GM12892 (cell line): ENCODE measurements at regions not wholly inside any gene's neighbourhood (a gene's known extent, or its start where the extent isn't known, plus 50 kb on each side); places are given as distances from the start of the nearest gene placed in this dataset.

ENCODE experiments used
- DNase-seq: peaks from one replicate; pipeline ENCODE4 v3.0.0; 2011; ENCODE audit not compliant: insufficient read length
- FAIRE-seq: peaks from 2 replicates; lab custom pipeline; 2011; peaks lifted over from hg19 to GRCh38; lab: Jason Lieb, UNC
- POLR2A ChIP-seq: IDR thresholded peaks from 2 replicates; pipeline ENCODE4 v1.6.1; 2011; ENCODE audit warnings: low read depth, low read length, control low read depth
- POLR2AphosphoS5 ChIP-seq: IDR thresholded peaks from 2 replicates; pipeline ENCODE4 v1.6.1; 2011; ENCODE audit warnings: low read depth, low read length, control low read depth
- TAF1 ChIP-seq: IDR thresholded peaks from 2 replicates; pipeline ENCODE4 v1.6.1; 2011; ENCODE audit warnings: low read depth, mild to moderate bottlenecking, control low read depth, low read length, borderline replicate concordance

- FAIRE-seq (peak; percentile 46), DNase-seq (no peak)
- no peak for TF ChIP-seq TAF1
- no peak for TF ChIP-seq POLR2AphosphoS5
- TF ChIP-seq POLR2A = 0 out of 2 replicates have a peak, but pooled peaks have one; percentile 13
These were observed 206.5 kb upstream of the EEA1 start for GRCh38 chr12:93135286-93136239.

GRCh38 chr12:93136253-93137055 lies 207.4 kb upstream of the EEA1 start:
- DNase-seq (no peak), FAIRE-seq (peak; percentile 27)
- TF ChIP-seq TAF1 = no peak
- no peak for TF ChIP-seq POLR2A

GRCh38 chr12:93137656-93138612 lies 208.8 kb upstream of the EEA1 start:
- no peak for DNase-seq

GRCh38 chr12:93139028-93139665 lies 210.1 kb upstream of the EEA1 start:
- FAIRE-seq = peak; percentile 65
- DNase-seq = peak; percentile 15
- TF ChIP-seq POLR2AphosphoS5 = no peak
- TF ChIP-seq TAF1 = no peak
- no peak for TF ChIP-seq POLR2A

More at GRCh38 chr12:93137656-93138612, 208.8 kb upstream of the EEA1 start:
- peak; percentile 54 for FAIRE-seq
- no peak for TF ChIP-seq TAF1
- TF ChIP-seq POLR2AphosphoS5 = no peak
- TF ChIP-seq POLR2A = no peak

- no peak for TF ChIP-seq POLR2AphosphoS5
- TF ChIP-seq TAF1 = no peak
- FAIRE-seq (no peak), DNase-seq (no peak)
These were observed 211.2 kb upstream of the EEA1 start for GRCh38 chr12:93140325-93140724.

- no peak for FAIRE-seq
- DNase-seq = no peak
- no peak for TF ChIP-seq POLR2AphosphoS5
- TF ChIP-seq POLR2A = no peak
- TF ChIP-seq TAF1 = no peak
These were observed 211.7 kb upstream of the EEA1 start for GRCh38 chr12:93140801-93141200.

GRCh38 chr12:93142881-93143280 lies 213.8 kb upstream of the EEA1 start:
- DNase-seq = no peak
- TF ChIP-seq POLR2AphosphoS5 = no peak
- TF ChIP-seq TAF1 = no peak
- TF ChIP-seq POLR2A = no peak
- no peak for FAIRE-seq

GRCh38 chr12:93144109-93144508 lies 215.0 kb upstream of the EEA1 start:
- TF ChIP-seq POLR2A (no peak), POLR2AphosphoS5 (no peak)
- DNase-seq (no peak), FAIRE-seq (peak; percentile 48)

GRCh38 chr12:93145086-93145485 lies 216.0 kb upstream of the EEA1 start:
- no peak for FAIRE-seq
- no peak for DNase-seq
- TF ChIP-seq TAF1 = no peak
- TF ChIP-seq POLR2A = no peak
- TF ChIP-seq POLR2AphosphoS5 = no peak

- peak; percentile 24 for FAIRE-seq
- TF ChIP-seq POLR2AphosphoS5 = no peak
- TF ChIP-seq TAF1 = no peak
- TF ChIP-seq POLR2A = no peak
- no peak for DNase-seq
These were observed 217.3 kb upstream of the EEA1 start for GRCh38 chr12:93146263-93146939.
